ENCODE measurements at regions not wholly inside any gene's neighbourhood (a gene's known extent, or its start where the extent isn't known, plus 50 kb on each side); places are given as distances from the start of the nearest gene placed in this dataset.
A peak's percentile ranks its signal among the peaks of the same experiment; 100 is the strongest.
"Not testable (repeated sequence)": the region's sequence is repeated elsewhere in the genome, so short reads cannot be mapped to it uniquely, and the experiment has no call there.

DNA sequence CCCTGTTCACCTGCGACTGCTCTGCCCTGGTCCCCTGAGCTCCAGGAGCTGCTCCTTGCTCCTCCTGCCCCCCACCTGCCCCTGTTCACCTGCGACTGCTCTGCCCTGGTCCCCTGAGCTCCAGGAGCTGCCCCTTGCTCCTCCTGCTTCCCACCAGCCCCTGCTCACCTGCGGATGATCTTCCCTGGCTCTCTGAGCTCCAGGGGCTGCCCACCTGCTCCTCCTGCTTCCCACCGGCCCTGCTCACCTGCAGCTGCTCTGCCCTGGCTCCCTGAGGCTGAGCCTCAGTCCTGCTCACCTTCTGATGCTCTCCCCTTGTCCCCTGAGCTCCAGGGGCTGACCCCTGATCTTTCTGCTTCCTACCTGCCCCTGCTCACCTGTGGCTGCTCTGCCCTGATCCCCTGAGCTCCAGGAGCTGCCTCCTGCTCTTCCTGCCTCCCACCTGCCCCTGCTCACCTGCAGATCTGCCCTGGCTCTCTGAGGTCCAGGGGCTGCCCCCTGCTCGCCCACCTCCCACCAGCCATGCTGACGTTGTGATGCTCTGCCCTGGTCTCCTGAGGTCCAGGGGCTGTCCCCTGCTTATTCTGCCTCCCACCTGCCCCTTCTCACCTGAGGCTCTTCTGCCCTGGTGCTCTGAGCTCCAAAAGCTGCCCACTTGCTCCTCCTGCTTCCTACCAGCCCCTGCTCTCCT is 219.2 kb downstream of the TMEM121 start:
- DNase-seq (peak in 1 of 3 donors; percentile 22), ATAC-seq (no peak)
- intact Hi-C loops (cut with DNase I, micrococcal nuclease): no loop called here
- Histone ChIP-seq H3K9me3 (no peaks in the 10 kb centered on the region), H3K4me3 (no peak overlapping the region), H3K36me3 (ENCODE audit: low read depth) (no peaks in the 10 kb centered on the region), H3K4me1 (ENCODE audit: low read depth) (no peaks in the 10 kb centered on the region)
- TF ChIP-seq, protein P1, sequence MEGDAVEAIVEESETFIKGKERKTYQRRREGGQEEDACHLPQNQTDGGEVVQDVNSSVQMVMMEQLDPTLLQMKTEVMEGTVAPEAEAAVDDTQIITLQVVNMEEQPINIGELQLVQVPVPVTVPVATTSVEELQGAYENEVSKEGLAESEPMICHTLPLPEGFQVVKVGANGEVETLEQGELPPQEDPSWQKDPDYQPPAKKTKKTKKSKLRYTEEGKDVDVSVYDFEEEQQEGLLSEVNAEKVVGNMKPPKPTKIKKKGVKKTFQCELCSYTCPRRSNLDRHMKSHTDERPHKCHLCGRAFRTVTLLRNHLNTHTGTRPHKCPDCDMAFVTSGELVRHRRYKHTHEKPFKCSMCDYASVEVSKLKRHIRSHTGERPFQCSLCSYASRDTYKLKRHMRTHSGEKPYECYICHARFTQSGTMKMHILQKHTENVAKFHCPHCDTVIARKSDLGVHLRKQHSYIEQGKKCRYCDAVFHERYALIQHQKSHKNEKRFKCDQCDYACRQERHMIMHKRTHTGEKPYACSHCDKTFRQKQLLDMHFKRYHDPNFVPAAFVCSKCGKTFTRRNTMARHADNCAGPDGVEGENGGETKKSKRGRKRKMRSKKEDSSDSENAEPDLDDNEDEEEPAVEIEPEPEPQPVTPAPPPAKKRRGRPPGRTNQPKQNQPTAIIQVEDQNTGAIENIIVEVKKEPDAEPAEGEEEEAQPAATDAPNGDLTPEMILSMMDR (IDR thresholded peaks at IDR 0.05): no peak

DNA sequence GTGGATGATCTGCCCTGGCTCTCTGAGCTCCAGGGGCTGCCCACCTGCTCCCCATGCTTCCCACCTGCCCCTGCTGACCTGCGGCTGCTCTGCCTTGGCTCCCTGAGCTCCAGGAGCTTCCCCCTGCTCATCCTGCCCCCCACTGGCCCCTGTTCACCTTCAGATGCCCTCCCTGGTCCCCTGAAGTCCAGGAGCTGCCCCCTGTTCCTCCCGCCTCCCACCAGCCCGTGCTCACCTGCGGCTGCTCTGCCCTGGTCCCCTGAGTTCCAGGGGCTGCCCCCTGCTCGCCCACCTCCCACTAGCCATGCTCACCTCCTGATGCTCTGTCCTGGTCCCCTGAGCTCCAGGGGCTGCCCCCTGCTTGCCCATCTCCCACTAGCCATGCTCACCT is 219.7 kb downstream of the TMEM121 start:
- DNase-seq (no peak), ATAC-seq (no peak)
- H3K4me1 ChIP-seq (ENCODE audit: low read depth): no peaks in the 10 kb centered on the region
- intact Hi-C loops (cut with DNase I, micrococcal nuclease): no loop called here
- H3K36me3 ChIP-seq (ENCODE audit: low read depth): no peaks in the 10 kb centered on the region
- TF ChIP-seq, protein P1 (IDR thresholded peaks at IDR 0.05): no peak
- H3K4me3 ChIP-seq: no peak overlapping the region
- no peaks in the 10 kb centered on the region for H3K9me3 ChIP-seq

DNA sequence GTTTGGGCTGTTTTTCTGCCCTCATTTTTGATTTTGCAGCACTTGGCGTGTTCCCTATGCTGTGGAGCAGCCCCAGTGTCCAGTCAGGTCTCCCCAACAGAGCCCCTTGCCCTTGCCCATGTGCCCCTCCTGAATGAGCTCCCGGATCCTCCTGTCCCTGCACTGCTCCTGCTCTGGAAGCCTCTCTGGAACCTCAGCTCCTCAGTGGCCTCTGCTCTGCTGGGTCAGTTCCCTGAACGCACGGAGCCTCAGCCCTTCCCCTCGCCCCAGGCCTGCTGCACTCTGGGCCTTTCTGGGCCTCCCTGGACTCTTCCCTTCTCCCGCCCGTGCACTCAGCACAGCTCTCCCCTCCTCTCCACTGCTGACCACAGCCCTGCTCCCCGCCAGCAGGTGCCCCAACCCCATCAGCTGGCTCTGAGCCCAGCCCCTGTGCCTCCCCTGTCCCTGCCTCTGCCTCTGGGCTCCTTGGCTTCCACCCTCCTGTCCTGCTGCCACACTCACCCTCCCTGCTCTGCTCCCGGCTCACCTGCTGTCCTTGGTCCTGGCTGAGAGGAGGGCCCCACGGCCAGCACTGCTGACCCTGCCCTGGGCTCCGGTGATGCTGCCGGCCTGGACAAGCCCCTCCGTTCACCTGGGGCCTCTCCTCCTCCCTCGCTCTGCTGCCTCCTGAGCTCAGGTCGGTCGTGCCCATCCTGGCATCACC is 220.6 kb downstream of the TMEM121 start:
- DNase-seq; H3K4me1 ChIP-seq (ENCODE audit: low read depth); H3K4me3 ChIP-seq; H3K36me3 ChIP-seq (ENCODE audit: low read depth); intact Hi-C loops (cut with DNase I, micrococcal nuclease); H3K9me3 ChIP-seq: not testable (repeated sequence)
- peak; percentile 9 for ATAC-seq

DNA sequence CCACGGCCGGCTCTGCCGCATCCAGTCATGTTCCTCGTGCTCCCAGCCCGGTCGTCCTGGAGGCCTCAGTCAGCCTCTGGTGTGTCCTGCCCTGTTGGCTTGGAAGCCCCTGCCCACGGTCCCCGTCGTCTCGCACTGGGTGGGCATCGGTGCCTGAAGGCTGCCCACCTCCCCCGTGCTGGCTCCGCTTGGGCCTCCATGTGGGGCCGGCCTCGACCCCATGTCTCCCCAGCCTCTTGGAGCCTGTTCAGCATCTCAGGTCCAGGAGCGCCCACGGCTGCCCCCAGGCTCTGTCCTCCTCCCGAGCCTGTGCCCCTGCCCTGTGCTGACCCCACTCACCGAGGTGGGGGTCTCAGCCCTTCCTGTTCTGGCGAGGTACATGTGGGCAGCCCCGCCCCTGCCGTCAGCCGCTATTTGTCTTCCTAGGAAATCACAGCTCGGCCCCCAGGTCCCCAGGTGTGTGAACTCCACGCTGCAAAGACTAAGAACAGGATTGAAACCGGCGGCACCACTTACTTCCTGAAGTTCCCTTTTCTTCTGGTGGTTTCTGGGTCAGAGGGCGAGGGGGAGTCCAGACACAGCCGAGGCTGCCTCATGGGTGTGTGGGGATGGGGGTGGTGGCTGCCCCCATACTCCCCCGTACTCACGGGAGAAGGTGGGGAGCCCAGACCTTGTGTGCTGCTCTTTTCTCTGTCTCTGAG is 221.3 kb downstream of the TMEM121 start:
- H3K36me3 ChIP-seq (ENCODE audit: low read depth); H3K9me3 ChIP-seq; DNase-seq; H3K4me3 ChIP-seq; ATAC-seq; intact Hi-C loops (cut with DNase I, micrococcal nuclease); H3K4me1 ChIP-seq (ENCODE audit: low read depth): not testable (repeated sequence)

DNA sequence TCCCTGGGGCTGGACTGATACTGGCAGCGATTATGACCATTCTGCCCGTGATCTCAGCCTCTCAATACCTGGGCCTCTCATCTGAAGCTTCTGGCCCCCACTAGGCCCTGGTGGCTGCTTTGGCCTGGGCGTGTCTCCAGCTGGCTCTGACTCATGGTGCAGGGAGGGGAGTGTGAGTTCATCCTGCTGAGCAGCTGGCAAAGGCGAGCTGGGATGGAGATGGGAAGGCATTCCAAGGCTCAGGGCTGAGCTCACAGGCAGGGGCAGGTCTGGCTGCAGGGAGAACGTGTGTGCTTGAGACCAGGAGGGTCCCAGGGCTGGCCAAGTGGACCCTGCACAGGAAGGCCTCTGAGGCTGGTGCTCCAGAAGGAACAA is 221.8 kb downstream of the TMEM121 start:
- H3K36me3 ChIP-seq (ENCODE audit: low read depth): no peaks in the 10 kb centered on the region
- H3K4me3 ChIP-seq: no peak overlapping the region
- H3K9me3 ChIP-seq: no peaks in the 10 kb centered on the region
- intact Hi-C loops (cut with DNase I, micrococcal nuclease): no loop called here
- peak in 1 of 3 donors; percentile 37 for DNase-seq
- no peak for ATAC-seq
- TF ChIP-seq, protein P1 (IDR thresholded peaks at IDR 0.05): no peak
- H3K4me1 ChIP-seq (ENCODE audit: low read depth): no peaks in the 10 kb centered on the region

DNA sequence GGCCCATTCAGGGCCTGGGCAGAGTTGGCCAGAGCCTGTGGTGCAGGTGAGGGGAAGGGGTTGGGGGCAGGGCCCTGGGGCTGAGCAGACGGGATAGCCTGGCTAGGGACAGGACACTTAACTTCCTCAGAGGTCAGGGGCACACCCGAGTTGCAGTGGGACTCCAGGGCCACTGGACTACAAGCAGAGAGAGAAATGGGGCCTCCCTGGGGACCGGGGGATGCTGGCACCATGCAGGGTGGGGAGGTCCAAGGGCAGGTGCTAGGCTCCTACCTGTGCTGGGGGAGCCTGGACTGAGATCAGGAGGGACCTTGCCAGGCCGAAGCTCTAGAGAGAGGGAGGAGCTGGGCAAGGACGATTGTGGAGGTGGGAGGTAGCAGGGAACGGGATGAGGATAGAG is 222.3 kb downstream of the TMEM121 start:
- H3K4me1 ChIP-seq (ENCODE audit: low read depth); ATAC-seq; H3K36me3 ChIP-seq (ENCODE audit: low read depth); H3K4me3 ChIP-seq; intact Hi-C loops (cut with DNase I, micrococcal nuclease); DNase-seq; H3K9me3 ChIP-seq: not testable (repeated sequence)

DNA sequence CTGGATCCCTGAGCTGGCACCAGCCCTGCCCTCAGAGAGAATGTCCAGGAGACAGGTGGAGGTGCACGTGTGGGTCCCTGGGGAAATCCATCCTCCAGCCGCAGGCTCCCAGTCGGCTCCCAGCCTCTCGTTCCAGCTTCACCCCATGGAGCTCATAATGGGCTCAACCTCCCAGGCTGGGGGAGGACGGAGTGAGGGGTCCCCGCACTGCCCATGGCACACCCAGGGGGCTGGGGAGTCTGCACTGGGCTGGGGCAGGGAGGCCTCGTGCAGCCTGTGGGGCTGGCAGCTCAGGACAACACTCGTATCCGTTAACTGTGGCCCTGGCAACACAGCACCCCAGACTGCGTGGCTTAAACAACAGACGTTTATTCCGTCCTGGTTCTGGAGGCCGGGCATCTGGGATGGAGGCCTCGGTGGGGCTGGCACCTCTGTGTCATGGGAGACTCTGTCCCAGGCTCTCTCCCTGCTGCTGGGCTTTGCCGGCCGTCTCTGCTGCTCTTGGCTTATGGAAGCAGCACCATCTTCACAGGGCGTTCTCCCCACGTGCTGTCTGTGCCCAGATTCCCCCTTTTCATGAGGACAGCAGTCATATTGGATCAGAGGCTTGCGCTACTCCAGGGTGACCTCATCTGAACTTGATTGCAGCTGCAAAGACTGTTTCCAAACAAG is 223.6 kb downstream of the TMEM121 start:
- H3K4me1 ChIP-seq (ENCODE audit: low read depth); H3K4me3 ChIP-seq; intact Hi-C loops (cut with DNase I, micrococcal nuclease); DNase-seq; H3K36me3 ChIP-seq (ENCODE audit: low read depth); H3K9me3 ChIP-seq; ATAC-seq: not testable (repeated sequence)

DNA sequence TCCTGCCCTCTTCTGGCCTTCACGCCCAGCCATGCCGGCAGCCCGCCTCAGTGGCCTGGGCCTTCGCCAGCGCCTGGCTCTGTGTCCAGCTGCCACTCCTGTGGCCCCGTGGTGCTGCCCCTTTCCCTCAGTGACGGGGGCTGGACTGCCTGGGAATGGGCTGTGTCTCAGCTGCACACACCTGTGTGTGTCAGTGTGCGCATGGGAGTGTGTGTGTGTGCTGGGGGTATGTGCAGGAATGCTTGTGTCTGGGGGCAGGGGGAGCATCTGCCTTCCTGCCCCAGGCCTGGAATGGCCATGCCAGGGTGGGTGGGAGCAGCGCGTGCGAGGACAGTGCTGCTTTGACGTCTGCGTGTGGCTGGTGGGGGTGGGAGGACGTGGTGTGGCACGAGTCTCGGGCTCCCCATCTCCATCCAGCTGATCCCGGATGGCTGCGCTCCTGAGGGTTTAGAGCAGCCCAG is 224.9 kb downstream of the TMEM121 start:
- H3K36me3 ChIP-seq (ENCODE audit: low read depth); intact Hi-C loops (cut with DNase I, micrococcal nuclease); H3K9me3 ChIP-seq; H3K4me3 ChIP-seq; H3K4me1 ChIP-seq (ENCODE audit: low read depth): not testable (repeated sequence)
- ATAC-seq (peak; percentile 10), DNase-seq (peak in 1 of 3 donors; percentile 36)

DNA sequence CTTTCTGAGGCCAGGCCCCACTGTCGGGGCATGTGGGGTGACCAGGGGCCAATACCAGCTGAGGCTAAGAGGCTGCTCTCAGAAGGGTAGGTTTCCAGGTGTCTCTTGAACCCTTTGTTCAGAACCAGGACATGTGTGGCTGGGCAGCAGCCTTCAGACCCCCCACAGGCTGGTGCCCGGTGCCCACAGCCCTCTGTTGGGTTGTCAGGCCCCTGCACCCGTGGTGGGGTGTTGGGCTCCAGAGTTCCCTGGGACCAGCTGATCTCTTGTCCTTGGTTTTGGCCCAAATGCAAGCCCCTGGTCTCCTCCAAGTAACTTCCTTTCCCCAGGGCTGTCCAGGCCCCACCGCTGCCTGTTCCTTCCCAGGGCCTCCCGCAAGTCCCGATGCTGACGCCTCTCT is 226.0 kb downstream of the TMEM121 start:
- H3K36me3 ChIP-seq (ENCODE audit: low read depth); ATAC-seq; H3K4me1 ChIP-seq (ENCODE audit: low read depth); intact Hi-C loops (cut with DNase I, micrococcal nuclease); DNase-seq; H3K4me3 ChIP-seq; H3K9me3 ChIP-seq: not testable (repeated sequence)

All from mucosa of descending colon (tissue), 3 donors.